Fibroblast of lung (primary cell): ENCODE measurements at regions not wholly inside any gene's neighbourhood (a gene's known extent, or its start where the extent isn't known, plus 50 kb on each side); places are given as distances from the start of the nearest gene placed in this dataset.
A peak's percentile ranks its signal among the peaks of the same experiment; 100 is the strongest.

Experiments
- DNase-seq, 2 donors: peaks; one replicate each; pipeline versions ENCODE4 v3.0.0 to v3.0.0-alpha.2; 2010; ENCODE audit warnings: low read depth in 2 of 2
- H2AFZ ChIP-seq: 2 replicates; pipeline ENCODE4 v1.5.1; 2012; ENCODE audit warnings: low read length, control low read depth, inconsistent platforms
- H3K27ac ChIP-seq: 2 replicates; pipeline ENCODE4 v1.5.1; 2011; ENCODE audit warnings: low read length, control low read depth; ENCODE audit not compliant: insufficient read depth
- H3K27me3 ChIP-seq: 2 replicates; pipeline ENCODE4 v1.5.1; 2011; ENCODE audit warnings: mild to moderate bottlenecking, low read length; ENCODE audit not compliant: control insufficient read depth, insufficient read depth
- H3K36me3 ChIP-seq: 2 replicates; pipeline ENCODE4 v1.5.1; 2011; ENCODE audit warnings: low read length; ENCODE audit not compliant: control insufficient read depth, insufficient read depth
- H3K4me1 ChIP-seq: 2 replicates; pipeline ENCODE4 v1.5.1; 2011; ENCODE audit warnings: low read length; ENCODE audit not compliant: control insufficient read depth, insufficient read depth; ENCODE audit errors: extremely low read depth
- H3K4me2 ChIP-seq: 2 replicates; pipeline ENCODE4 v1.5.1; 2011; ENCODE audit warnings: low read length, control low read depth; ENCODE audit not compliant: insufficient read depth; ENCODE audit errors: extremely low read depth
- H3K4me3 ChIP-seq, 4 experiments: fragments of 200-600 bp in 1 of 4; sonication (generic) in 1 of 4; replicated peaks in 1 of 4; 2 replicates each; pipeline ENCODE4 v1.5.1; 2011 to 2016; ENCODE audit warnings: low read length in 4 of 4, low read depth in 3 of 4, mild to moderate bottlenecking in 3 of 4, control low read depth in 2 of 4, inconsistent platforms in 1 of 4, mixed read lengths in 1 of 4; ENCODE audit not compliant: insufficient read depth in 1 of 4; ENCODE audit errors: control extremely low read depth in 1 of 4
- H3K79me2 ChIP-seq: 2 replicates; pipeline ENCODE4 v1.5.1; 2012; ENCODE audit warnings: mild to moderate bottlenecking, low read length, inconsistent platforms; ENCODE audit not compliant: control insufficient read depth, insufficient read depth
- H3K9ac ChIP-seq: 2 replicates; pipeline ENCODE4 v1.5.1; 2011; ENCODE audit warnings: mild to moderate bottlenecking, low read length, control low read depth; ENCODE audit not compliant: insufficient read depth
- H3K9me3 ChIP-seq: 2 replicates; pipeline ENCODE4 v1.5.1; 2012; ENCODE audit warnings: low read depth, low read length; ENCODE audit not compliant: control insufficient read depth, insufficient read depth
- H4K20me1 ChIP-seq: 2 replicates; pipeline ENCODE4 v1.5.1; 2011; ENCODE audit warnings: low read length; ENCODE audit not compliant: control insufficient read depth, insufficient read depth; ENCODE audit errors: extremely low read depth
- CTCF ChIP-seq, 2 donors: IDR thresholded peaks in 1 of 2; conservative IDR thresholded peaks in 1 of 2; 1 replicate in 1 of 2; 2 replicates in 1 of 2; pipeline ENCODE4 v1.5.1; 2011 to 2012; ENCODE audit warnings: low read length in 2 of 2, control low read depth in 1 of 2, inconsistent platforms in 1 of 2, low read depth in 1 of 2, mild to moderate bottlenecking in 1 of 2
- EZH2 ChIP-seq: IDR thresholded peaks from 2 replicates; pipeline ENCODE4 v1.5.1; 2012; ENCODE audit warnings: low read length, control low read depth, mild to moderate bottlenecking; ENCODE audit errors: missing control alignments

- Histone ChIP-seq H3K4me2 (no peak overlapping the region), H3K27ac (no peak overlapping the region)
- peak in 1 of 2 donors; percentile 71 for DNase-seq
Observed at GRCh38 chr6:144447472-144447871, 162.3 kb downstream of the UTRN start.

GRCh38 chr6:144449218-144449617 lies 164.1 kb downstream of the UTRN start:
- no peaks in the 10 kb centered on the region for H3K9me3 ChIP-seq
- H3K9ac ChIP-seq: no peak overlapping the region
- DNase-seq: no peak
- H3K36me3 ChIP-seq: peaks cover 2% of the 10 kb centered on the region
- H2AFZ ChIP-seq: no peak overlapping the region
- H3K27ac ChIP-seq: no peak overlapping the region
- H3K4me3 ChIP-seq: no peak overlapping the region
- H3K79me2 ChIP-seq: no peaks in the 10 kb centered on the region
- H4K20me1 ChIP-seq: no peaks in the 10 kb centered on the region
- no peak for TF ChIP-seq EZH2
- TF ChIP-seq CTCF (conservative IDR thresholded peaks at IDR 0.05 in 1 of 2, IDR thresholded peaks at IDR 0.05 in 1 of 2; ENCODE audit: low read depth in 1 of 2, low read length in 2 of 2): no peak
- H3K4me1 ChIP-seq: no peaks in the 10 kb centered on the region
- H3K27me3 ChIP-seq: no peaks in the 10 kb centered on the region
- H3K4me2 ChIP-seq: no peak overlapping the region

More at GRCh38 chr6:144447472-144447871, 162.3 kb downstream of the UTRN start:
- Histone ChIP-seq H3K4me3 (no peak overlapping the region), H4K20me1 (no peaks in the 10 kb centered on the region), H3K36me3 (peaks cover 2% of the 10 kb centered on the region), H3K9ac (no peak overlapping the region), H3K79me2 (no peaks in the 10 kb centered on the region), H3K27me3 (no peaks in the 10 kb centered on the region), H2AFZ (no peak overlapping the region), H3K9me3 (no peaks in the 10 kb centered on the region), H3K4me1 (no peaks in the 10 kb centered on the region)
- TF ChIP-seq CTCF (conservative IDR thresholded peaks at IDR 0.05 in 1 of 2, IDR thresholded peaks at IDR 0.05 in 1 of 2; ENCODE audit: low read depth in 1 of 2, low read length in 2 of 2): no peak
- TF ChIP-seq EZH2: no peak

GRCh38 chr6:144449911-144450597 lies 164.9 kb downstream of the UTRN start:
- no peaks in the 10 kb centered on the region for H3K9me3 ChIP-seq
- no peaks in the 10 kb centered on the region for H4K20me1 ChIP-seq
- H3K27ac ChIP-seq: no peak overlapping the region
- DNase-seq: no peak
- H3K4me3 ChIP-seq: no peak overlapping the region
- TF ChIP-seq EZH2: no peak
- TF ChIP-seq CTCF (conservative IDR thresholded peaks at IDR 0.05 in 1 of 2, IDR thresholded peaks at IDR 0.05 in 1 of 2; ENCODE audit: low read depth in 1 of 2, low read length in 2 of 2): no peak
- H3K27me3 ChIP-seq: no peaks in the 10 kb centered on the region
- H3K4me1 ChIP-seq: no peaks in the 10 kb centered on the region
- H3K36me3 ChIP-seq: peaks cover 2% of the 10 kb centered on the region
- no peaks in the 10 kb centered on the region for H3K79me2 ChIP-seq
- no peak overlapping the region for H3K4me2 ChIP-seq
- H2AFZ ChIP-seq: no peak overlapping the region
- no peak overlapping the region for H3K9ac ChIP-seq
